ENCODE measurements at regions not wholly inside any gene's neighbourhood (a gene's known extent, or its start where the extent isn't known, plus 50 kb on each side); places are given as distances from the start of the nearest gene placed in this dataset.

GRCh38 chr6:170032706-170033309, 258.1 kb downstream of the DLL1 start:
- Mint-ChIP-seq H3K9me3 (ENCODE audit: unreplicated experiment) (peaks cover 13% of the 10 kb centered on the region), H3K27ac (ENCODE audit: unreplicated experiment) (no peak overlapping the region), H3K36me3 (ENCODE audit: low read depth, unreplicated experiment) (no peaks in the 10 kb centered on the region), H3K27me3 (ENCODE audit: low read depth, unreplicated experiment) (peaks cover 21% of the 10 kb centered on the region), H3K4me1 (ENCODE audit: low read depth, unreplicated experiment) (no peaks in the 10 kb centered on the region), H3K4me3 (ENCODE audit: unreplicated experiment) (no peak overlapping the region)
- H3K9me3 ChIP-seq (ENCODE audit: insufficient read depth, low read depth, low read length), result peaks cover 10% of the 10 kb centered on the region
- no peak overlapping the region for H3K27ac ChIP-seq (ENCODE audit: low read depth, low read length)
- no peak overlapping the region for H3K9ac ChIP-seq (ENCODE audit: low read length)
- H3K36me3 ChIP-seq (ENCODE audit: insufficient read depth, low read length), result no peaks in the 10 kb centered on the region
- no peaks in the 10 kb centered on the region for H3K79me2 ChIP-seq (ENCODE audit: insufficient read depth, low read length)
- H2AFZ ChIP-seq (ENCODE audit: low read depth, low read length), result no peak overlapping the region
- no peak overlapping the region for H3K4me3 ChIP-seq (ENCODE audit: insufficient read depth, low read depth, low read length)
- H3K4me1 ChIP-seq (ENCODE audit: insufficient read depth, low read length), result no peaks in the 10 kb centered on the region
- no peak for TF ChIP-seq EZH2 (IDR thresholded peaks at IDR 0.05; ENCODE audit: insufficient read depth, low read length)
- TF ChIP-seq, protein P1, sequence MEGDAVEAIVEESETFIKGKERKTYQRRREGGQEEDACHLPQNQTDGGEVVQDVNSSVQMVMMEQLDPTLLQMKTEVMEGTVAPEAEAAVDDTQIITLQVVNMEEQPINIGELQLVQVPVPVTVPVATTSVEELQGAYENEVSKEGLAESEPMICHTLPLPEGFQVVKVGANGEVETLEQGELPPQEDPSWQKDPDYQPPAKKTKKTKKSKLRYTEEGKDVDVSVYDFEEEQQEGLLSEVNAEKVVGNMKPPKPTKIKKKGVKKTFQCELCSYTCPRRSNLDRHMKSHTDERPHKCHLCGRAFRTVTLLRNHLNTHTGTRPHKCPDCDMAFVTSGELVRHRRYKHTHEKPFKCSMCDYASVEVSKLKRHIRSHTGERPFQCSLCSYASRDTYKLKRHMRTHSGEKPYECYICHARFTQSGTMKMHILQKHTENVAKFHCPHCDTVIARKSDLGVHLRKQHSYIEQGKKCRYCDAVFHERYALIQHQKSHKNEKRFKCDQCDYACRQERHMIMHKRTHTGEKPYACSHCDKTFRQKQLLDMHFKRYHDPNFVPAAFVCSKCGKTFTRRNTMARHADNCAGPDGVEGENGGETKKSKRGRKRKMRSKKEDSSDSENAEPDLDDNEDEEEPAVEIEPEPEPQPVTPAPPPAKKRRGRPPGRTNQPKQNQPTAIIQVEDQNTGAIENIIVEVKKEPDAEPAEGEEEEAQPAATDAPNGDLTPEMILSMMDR (IDR thresholded peaks at IDR 0.05; ENCODE audit: insufficient read depth, low read depth, low read length), result no peak
- no peaks in the 10 kb centered on the region for H3K27me3 ChIP-seq (ENCODE audit: insufficient read depth, low read length)
- FAIRE-seq, result no peak
- no peak for DNase-seq (ENCODE audit: low read depth)
- H3K4me2 ChIP-seq (ENCODE audit: low read length), result no peak overlapping the region
- H4K20me1 ChIP-seq (ENCODE audit: insufficient read depth, low read length), result no peaks in the 10 kb centered on the region

DNA sequence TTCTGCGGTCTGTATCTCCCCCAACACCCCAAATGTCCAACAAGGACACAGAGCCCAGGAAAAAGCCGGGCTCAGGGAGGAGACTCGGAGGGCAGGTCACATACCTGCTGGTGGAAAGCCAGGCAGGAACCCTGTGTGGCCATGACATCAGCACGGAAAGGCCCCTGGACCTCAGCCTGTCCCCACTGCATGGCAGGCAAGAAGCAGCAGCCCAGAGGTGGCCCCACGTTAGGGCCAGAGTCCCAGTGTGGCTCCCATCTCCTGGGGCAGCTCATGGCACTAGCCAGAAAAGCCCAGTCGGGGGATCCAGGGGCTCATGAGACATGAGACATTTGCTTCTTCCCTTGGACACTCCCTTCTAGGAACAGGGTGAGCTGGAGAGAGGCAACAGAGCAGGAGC, 258.7 kb downstream of the DLL1 start:
- H3K36me3 ChIP-seq (ENCODE audit: insufficient read depth, low read length), result no peaks in the 10 kb centered on the region
- no peak for DNase-seq (ENCODE audit: low read depth)
- H3K9me3 Mint-ChIP-seq (ENCODE audit: unreplicated experiment), result peaks cover 13% of the 10 kb centered on the region

DNA sequence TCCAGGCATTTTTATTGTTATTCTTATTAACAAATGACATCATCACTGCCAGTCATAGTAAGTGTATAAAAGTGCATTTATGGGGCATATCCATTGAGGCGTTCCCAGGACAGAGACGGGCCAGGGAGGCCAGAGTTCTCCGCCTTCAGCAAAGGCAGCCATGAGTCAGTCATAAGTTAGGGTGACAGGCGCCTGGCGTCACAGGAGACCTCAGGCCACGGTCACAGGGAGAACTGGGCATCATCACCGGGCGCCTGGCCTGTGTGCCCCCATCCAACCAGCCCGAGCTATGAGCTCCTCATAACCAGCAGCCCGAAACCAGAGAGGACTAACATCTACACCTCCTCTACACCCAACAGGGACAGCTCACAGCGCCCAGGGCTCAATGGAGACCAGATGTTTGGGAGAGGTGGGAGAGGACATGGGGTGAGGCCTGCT, 259.2 kb downstream of the DLL1 start:
- H2AFZ ChIP-seq (ENCODE audit: low read depth, low read length), result no peak overlapping the region
- peaks cover 10% of the 10 kb centered on the region for H3K9me3 ChIP-seq (ENCODE audit: insufficient read depth, low read depth, low read length)
- FAIRE-seq (no peak), DNase-seq (ENCODE audit: low read depth) (no peak)
- no peaks in the 10 kb centered on the region for H3K4me1 ChIP-seq (ENCODE audit: insufficient read depth, low read length)
- no peak overlapping the region for H3K4me2 ChIP-seq (ENCODE audit: low read length)
- Mint-ChIP-seq H3K9me3 (ENCODE audit: unreplicated experiment) (peaks cover 13% of the 10 kb centered on the region), H3K27ac (ENCODE audit: unreplicated experiment) (no peak overlapping the region), H3K4me1 (ENCODE audit: low read depth, unreplicated experiment) (peaks cover 6% of the 10 kb centered on the region), H3K36me3 (ENCODE audit: low read depth, unreplicated experiment) (no peaks in the 10 kb centered on the region), H3K4me3 (ENCODE audit: unreplicated experiment) (no peak overlapping the region), H3K27me3 (ENCODE audit: low read depth, unreplicated experiment) (peaks cover 19% of the 10 kb centered on the region)
- H3K9ac ChIP-seq (ENCODE audit: low read length), result no peak overlapping the region
- H3K4me3 ChIP-seq (ENCODE audit: insufficient read depth, low read depth, low read length), result no peak overlapping the region
- no peak for TF ChIP-seq EZH2 (IDR thresholded peaks at IDR 0.05; ENCODE audit: insufficient read depth, low read length)
- TF ChIP-seq, protein P1 (IDR thresholded peaks at IDR 0.05; ENCODE audit: insufficient read depth, low read depth, low read length), result no peak
- H3K79me2 ChIP-seq (ENCODE audit: insufficient read depth, low read length), result no peaks in the 10 kb centered on the region
- no peaks in the 10 kb centered on the region for H4K20me1 ChIP-seq (ENCODE audit: insufficient read depth, low read length)
- no peak overlapping the region for H3K27ac ChIP-seq (ENCODE audit: low read depth, low read length)
- H3K36me3 ChIP-seq (ENCODE audit: insufficient read depth, low read length), result no peaks in the 10 kb centered on the region
- H3K27me3 ChIP-seq (ENCODE audit: insufficient read depth, low read length), result no peaks in the 10 kb centered on the region

More for the DNA sequence above, 258.7 kb downstream of the DLL1 start:
- no peak overlapping the region for H3K4me2 ChIP-seq (ENCODE audit: low read length)
- H3K4me1 ChIP-seq (ENCODE audit: insufficient read depth, low read length), result no peaks in the 10 kb centered on the region
- no peaks in the 10 kb centered on the region for H3K79me2 ChIP-seq (ENCODE audit: insufficient read depth, low read length)
- no peak overlapping the region for H2AFZ ChIP-seq (ENCODE audit: low read depth, low read length)
- Mint-ChIP-seq H3K27ac (ENCODE audit: unreplicated experiment) (no peak overlapping the region), H3K4me1 (ENCODE audit: low read depth, unreplicated experiment) (peaks cover 4% of the 10 kb centered on the region), H3K36me3 (ENCODE audit: low read depth, unreplicated experiment) (no peaks in the 10 kb centered on the region), H3K27me3 (ENCODE audit: low read depth, unreplicated experiment) (peaks cover 19% of the 10 kb centered on the region), H3K4me3 (ENCODE audit: unreplicated experiment) (no peak overlapping the region)
- no peaks in the 10 kb centered on the region for H3K27me3 ChIP-seq (ENCODE audit: insufficient read depth, low read length)
- H4K20me1 ChIP-seq (ENCODE audit: insufficient read depth, low read length), result no peaks in the 10 kb centered on the region
- no peak for TF ChIP-seq EZH2 (IDR thresholded peaks at IDR 0.05; ENCODE audit: insufficient read depth, low read length)
- TF ChIP-seq, protein P1 (IDR thresholded peaks at IDR 0.05; ENCODE audit: insufficient read depth, low read depth, low read length), result no peak
- H3K4me3 ChIP-seq (ENCODE audit: insufficient read depth, low read depth, low read length), result no peak overlapping the region
- H3K9ac ChIP-seq (ENCODE audit: low read length), result no peak overlapping the region
- H3K9me3 ChIP-seq (ENCODE audit: insufficient read depth, low read depth, low read length), result peaks cover 10% of the 10 kb centered on the region
- H3K27ac ChIP-seq (ENCODE audit: low read depth, low read length), result no peak overlapping the region
- FAIRE-seq, result no peak

All from astrocyte (in vitro differentiated cells and primary cell).